HG02973 (cell line): ENCODE measurements at regions not wholly inside any gene's neighbourhood (a gene's known extent, or its start where the extent isn't known, plus 50 kb on each side); places are given as distances from the start of the nearest gene placed in this dataset.

Experiments used
- ATAC-seq: cut with Tn5 transposase; IDR thresholded peaks from one replicate; pipeline ENCODE4 v1.9.1; 2021; ENCODE audit warnings: moderate library complexity; ENCODE audit not compliant: unreplicated experiment

DNA sequence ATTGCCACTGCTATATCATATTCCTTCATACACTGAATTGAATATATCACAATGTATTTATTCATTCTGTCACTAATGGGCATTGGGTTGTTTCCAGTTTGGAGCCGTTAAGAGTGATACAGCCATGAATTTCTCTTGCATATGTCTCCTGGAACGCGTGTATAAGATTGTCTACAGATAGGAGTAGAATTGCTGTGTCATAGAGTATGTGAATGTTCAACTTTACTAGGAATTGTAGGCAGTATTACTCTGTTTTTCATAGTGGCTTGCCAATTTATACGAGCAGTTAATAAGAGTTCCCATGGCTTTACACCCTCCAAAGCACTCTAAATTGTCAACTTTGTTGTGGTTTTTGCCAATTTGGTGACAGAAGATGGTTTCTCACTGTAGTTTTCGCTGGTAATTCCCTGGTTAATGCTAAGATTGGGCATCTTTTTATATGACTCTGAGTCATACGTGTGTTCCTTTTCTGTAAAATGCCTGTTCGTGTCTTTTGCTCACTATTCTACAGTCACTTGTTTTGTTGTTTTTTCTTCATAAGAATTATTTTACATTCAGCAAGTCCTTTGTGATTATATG, 136.1 kb upstream of the LIPC start:
- no peak for ATAC-seq

GRCh38 chr15:58296276-58296675, 135.5 kb upstream of the LIPC start:
- no peak for ATAC-seq

DNA sequence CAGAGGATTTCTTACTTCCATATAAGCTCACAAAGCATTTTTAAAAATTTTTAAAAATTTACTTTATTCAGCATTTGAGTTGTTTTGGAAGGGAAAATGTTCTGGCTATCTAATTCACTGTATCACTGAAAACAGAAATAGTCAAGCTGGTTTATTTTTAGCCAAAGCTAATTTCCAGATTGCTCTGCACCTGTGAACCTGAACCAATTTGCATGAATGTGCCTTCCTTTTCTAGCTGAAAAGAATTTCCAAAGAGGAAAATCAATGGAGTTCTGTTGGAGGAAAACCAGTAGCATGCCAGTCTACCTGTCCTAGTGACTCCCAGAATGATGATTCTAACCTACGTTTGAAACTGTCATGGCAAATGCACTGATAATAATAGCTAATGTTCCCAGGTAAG, 134.2 kb upstream of the LIPC start:
- no peak for ATAC-seq

GRCh38 chr15:58298879-58299850, 132.6 kb upstream of the LIPC start:
- no peak for ATAC-seq

GRCh38 chr15:58302832-58303231, 129.0 kb upstream of the LIPC start:
- no peak for ATAC-seq

GRCh38 chr15:58303236-58303635, 128.6 kb upstream of the LIPC start:
- no peak for ATAC-seq

GRCh38 chr15:58306591-58307312, 125.0 kb upstream of the LIPC start:
- ATAC-seq = no peak

DNA sequence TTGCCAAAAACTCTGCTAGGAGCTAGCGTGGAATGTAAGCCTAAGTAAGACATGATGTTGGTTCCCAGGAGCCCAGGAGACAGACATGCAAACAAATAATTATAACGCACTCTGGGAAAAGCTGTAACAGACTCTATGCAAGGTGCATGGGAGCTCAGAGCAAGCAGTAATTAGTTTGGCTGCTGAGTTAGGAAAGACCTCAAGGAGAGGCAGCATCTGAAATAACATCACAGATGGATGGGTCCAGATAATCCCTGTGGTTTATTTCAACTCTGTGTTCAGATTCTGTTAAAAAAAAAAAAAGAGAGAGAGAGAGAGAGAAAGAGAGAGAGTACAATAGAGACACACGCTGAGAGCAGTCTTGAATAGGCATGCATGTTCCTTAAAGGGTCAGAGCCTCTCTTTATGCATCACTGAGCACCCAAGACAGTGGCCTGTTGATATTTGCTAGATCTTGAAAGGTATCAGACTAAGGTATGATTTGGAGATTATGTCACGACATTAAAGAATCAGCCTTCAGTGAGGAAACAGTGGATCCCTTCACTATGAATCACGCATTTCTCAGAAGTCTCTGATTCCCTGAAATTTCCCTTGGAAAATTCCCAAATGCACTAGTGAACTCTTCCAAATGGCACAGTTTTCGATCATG, 124.4 kb upstream of the LIPC start:
- no peak for ATAC-seq

DNA sequence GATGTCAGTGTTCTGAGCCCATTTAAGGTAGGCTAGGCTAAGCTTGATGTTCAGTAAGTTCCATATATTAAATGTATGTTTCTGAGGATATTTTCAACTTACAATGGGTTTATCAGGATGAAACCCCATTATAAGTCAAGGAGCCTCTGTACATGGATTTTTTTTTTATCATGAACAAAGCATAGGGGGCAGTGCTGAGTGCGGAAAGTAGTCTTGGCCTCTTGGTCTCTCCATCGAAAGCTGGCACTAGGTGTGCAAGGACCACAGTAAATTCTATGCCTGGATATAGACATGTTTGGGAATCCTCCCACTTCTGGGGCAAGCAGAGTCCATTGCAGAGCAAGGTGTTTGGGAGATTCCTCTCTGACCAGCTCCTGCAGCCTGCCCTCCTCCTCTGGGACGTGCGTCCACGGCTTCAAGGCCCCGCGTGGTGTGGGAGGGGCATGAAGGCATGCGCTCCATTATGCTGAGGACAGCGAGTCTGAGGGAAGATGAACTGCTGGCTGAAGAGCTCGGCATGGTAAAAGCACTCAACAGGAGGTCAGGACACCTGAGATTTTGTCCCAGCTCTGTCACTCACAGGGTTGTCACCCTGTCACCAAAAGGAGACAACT, 122.9 kb upstream of the LIPC start:
- ATAC-seq = no peak

DNA sequence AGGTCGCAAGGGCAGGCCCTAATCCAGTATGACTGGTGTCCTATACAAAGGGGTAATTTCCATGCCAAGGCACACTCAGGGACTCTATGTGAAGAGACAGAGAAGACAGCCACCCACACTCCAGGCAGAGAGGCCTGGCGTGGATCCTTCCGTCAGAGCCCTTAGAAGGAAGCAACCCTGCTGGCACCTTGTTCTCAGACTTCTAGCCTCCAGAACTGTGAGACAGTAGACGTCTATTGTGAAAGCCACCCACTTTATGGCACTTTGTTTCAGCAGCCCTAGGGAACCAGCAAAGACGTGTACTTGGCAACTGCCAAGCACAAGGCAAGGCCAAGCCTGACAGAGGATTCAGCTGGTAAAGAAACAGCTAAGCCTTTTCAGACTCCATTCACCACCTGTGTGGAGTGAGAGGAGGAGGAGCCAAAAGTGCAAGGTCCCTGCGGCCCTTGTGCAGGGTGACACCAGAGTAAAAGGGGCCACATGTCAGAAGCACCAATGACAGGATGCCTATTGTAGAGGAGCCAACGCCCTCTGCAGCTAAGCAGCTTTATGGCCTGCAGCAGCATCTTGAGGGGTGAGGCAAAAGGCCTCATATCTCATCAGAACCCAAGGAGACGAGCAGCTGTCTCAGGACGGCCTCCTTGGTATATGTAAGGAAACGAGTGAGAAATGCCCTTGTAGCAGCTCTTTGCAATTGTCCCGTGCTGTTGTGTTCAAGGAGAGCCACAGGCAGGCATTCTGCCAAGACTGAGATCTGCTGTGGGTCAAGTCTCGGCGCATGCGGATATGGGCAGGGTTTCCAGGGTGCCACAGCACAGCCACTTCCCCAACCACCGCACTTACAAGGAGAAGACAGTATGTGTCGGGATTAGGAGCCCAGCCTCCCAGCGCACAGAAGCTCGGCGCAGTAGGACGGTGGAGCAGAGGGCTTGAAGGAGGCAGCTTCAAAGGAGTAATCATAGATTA, 121.5 kb upstream of the LIPC start:
- no peak for ATAC-seq

DNA sequence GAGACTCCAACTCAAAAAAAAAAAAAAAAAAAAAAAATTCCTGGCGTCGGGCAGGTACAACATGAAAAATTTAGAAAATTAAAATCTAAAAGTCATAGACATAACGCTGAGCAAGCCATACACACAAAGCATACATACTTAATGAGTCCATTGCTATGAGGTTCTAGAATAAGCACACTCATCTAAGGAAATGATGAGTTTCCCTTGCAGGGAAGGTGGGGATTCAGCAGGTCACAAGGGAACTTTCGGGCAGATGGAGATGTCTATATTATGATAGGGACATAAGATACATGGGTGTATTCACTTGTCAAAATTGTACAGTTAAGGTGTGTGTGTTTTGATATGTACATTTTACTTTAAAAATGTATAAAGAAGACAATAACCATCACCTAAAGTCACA, 120.2 kb upstream of the LIPC start:
- ATAC-seq = no peak

DNA sequence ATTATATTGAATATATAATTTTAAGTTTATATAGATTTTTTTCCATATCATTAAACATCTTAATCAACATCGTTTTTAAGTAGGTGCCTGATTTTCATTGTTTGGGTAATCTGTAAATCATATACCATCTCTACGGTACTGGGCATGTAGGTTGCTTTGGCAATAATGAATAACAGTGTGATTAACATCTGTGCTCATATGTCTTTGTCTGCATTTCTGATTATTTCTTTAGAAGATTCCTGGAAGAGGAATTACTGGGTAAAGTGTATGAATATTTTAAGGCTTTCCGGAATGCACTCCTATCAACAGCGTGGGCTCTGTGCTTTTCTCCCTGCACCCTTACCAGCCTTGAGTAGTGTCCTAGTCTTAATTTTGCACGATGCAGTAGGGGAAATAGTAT, 119.8 kb upstream of the LIPC start:
- no peak for ATAC-seq

GRCh38 chr15:58313304-58313703, 118.5 kb upstream of the LIPC start:
- no peak for ATAC-seq

GRCh38 chr15:58313810-58314592, 117.8 kb upstream of the LIPC start:
- ATAC-seq = no peak

GRCh38 chr15:58314593-58315216, 117.1 kb upstream of the LIPC start:
- ATAC-seq = no peak

- ATAC-seq = no peak
These were observed 113.3 kb upstream of the LIPC start for GRCh38 chr15:58318517-58318916.

GRCh38 chr15:58321034-58321433, 110.8 kb upstream of the LIPC start:
- no peak for ATAC-seq

- no peak for ATAC-seq
These were observed 109.5 kb upstream of the LIPC start for GRCh38 chr15:58322253-58322652.
